ENCODE measurements at regions not wholly inside any gene's neighbourhood (a gene's known extent, or its start where the extent isn't known, plus 50 kb on each side); places are given as distances from the start of the nearest gene placed in this dataset.

DNA sequence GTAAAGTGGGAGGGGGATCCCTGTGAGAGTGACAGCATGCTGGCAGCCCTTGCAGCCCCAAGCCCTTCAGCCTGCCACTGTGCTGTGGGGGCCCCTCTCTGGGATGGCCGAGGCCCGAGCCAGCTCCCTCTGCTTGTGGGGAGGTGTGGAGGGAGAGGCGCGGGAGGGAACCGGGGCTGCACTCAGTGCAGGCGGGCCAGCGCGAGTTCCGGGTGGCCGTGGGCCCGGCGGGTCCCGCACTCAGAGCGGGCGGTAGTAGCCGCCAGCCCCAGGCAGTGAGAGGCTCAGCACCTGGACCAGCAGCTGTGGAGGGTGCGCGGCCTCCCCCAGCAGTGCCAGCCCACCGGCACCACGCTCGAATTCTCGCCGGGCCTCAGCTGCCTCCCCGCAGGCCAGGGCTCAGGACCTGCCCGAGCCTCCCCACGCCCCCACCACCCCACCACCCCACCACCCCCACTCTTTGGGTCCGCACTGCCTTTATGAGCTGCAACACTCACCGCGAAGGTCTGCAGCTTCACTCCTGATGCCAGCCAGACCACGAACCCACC lies 208.1 kb downstream of the CDH19 start:
- no peak overlapping the region for H2AFZ ChIP-seq (ENCODE audit: low read depth, low read length, poor library complexity, severe bottlenecking)
- H3K4me3 ChIP-seq (replicated peaks in 1 of 2; ENCODE audit: low read depth in 1 of 2, low read length in 2 of 2), result no peak overlapping the region
- ChIA-PET POLR2A (no interaction called here), CTCF (no interaction called here), RAD21 (ENCODE audit: low non-redundant PET in 1 of 2, low total read pairs in 2 of 2, uncharacterized antibody in 2 of 2, unreplicated experiment in 2 of 2) (no interaction called here)
- DNase-seq (ENCODE audit: low read depth, low spot score), result no peak
- no peaks in the 10 kb centered on the region for H3K4me1 ChIP-seq (ENCODE audit: control insufficient read depth in 1 of 2, insufficient read depth in 2 of 2, low read length in 2 of 2)
- H3K79me2 ChIP-seq (ENCODE audit: insufficient read depth, low read length), result no peaks in the 10 kb centered on the region
- no peak for TF ChIP-seq SP1 (IDR thresholded peaks at IDR 0.05; ENCODE audit: low read depth)
- no peaks in the 10 kb centered on the region for H3K27me3 ChIP-seq (ENCODE audit: insufficient read depth, low read length)
- H3K4me2 ChIP-seq (ENCODE audit: low read length), result no peak overlapping the region
- intact Hi-C loops (cut with micrococcal nuclease), result no loop called here
- no peaks in the 10 kb centered on the region for H3K36me3 ChIP-seq (ENCODE audit: control insufficient read depth in 1 of 2, insufficient read depth in 2 of 2, low read length in 2 of 2)
- no peak for ATAC-seq
- H3K9ac ChIP-seq (ENCODE audit: low read length), result no peak overlapping the region
- H3K9me2 ChIP-seq (ENCODE audit: insufficient read depth), result no peaks in the 10 kb centered on the region
- H4K20me1 ChIP-seq (ENCODE audit: insufficient read depth), result no peaks in the 10 kb centered on the region
- BruUV-seq (replicated peaks), result no TSS peak
- H3K27ac ChIP-seq (ENCODE audit: low read depth, low read length), result no peak overlapping the region
- H3K9me3 ChIP-seq (ENCODE audit: control insufficient read depth in 1 of 2, insufficient read depth in 1 of 2, low read depth in 1 of 2, low read length in 2 of 2), result peaks cover 10 to 11% of the 10 kb centered on the region in 2 experiments; a peak in 2 of 4 replicates

DNA sequence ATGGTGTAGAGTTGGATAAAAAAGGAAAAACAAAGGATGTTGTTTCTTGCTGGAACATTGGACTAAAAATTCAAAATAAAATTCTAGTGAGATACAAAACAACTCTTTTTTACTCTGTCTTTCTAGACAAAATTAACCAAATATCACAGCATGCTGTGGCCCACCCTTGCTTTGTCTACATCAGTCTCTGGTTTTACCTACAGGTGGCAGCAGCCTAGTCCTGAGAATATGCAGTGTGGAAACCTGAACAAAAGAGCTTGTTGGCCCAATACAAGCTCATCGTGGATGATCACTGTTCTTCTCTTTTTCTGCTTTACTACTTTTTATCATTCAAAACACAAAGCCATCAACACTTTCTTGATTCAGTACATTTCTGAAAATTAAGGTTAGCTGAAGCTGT lies 210.4 kb downstream of the CDH19 start:
- no peak for DNase-seq (ENCODE audit: low read depth, low spot score)
- CTCF ChIA-PET, result no interaction called here
- Histone ChIP-seq H3K4me2 (ENCODE audit: low read length) (no peak overlapping the region), H3K9me2 (ENCODE audit: insufficient read depth) (no peaks in the 10 kb centered on the region), H3K4me3 (replicated peaks in 1 of 2; ENCODE audit: low read depth in 1 of 2, low read length in 2 of 2) (no peak overlapping the region), H4K20me1 (ENCODE audit: insufficient read depth) (no peaks in the 10 kb centered on the region), H2AFZ (ENCODE audit: low read depth, low read length, poor library complexity, severe bottlenecking) (no peak overlapping the region), H3K9ac (ENCODE audit: low read length) (no peak overlapping the region), H3K9me3 (ENCODE audit: control insufficient read depth in 1 of 2, insufficient read depth in 1 of 2, low read depth in 1 of 2, low read length in 2 of 2) (peaks cover 10 to 21% of the 10 kb centered on the region in 2 experiments; a peak in 2 of 4 replicates), H3K36me3 (ENCODE audit: control insufficient read depth in 1 of 2, insufficient read depth in 2 of 2, low read length in 2 of 2) (no peaks in the 10 kb centered on the region), H3K4me1 (ENCODE audit: control insufficient read depth in 1 of 2, insufficient read depth in 2 of 2, low read length in 2 of 2) (no peaks in the 10 kb centered on the region), H3K27ac (ENCODE audit: low read depth, low read length) (no peak overlapping the region), H3K27me3 (ENCODE audit: insufficient read depth, low read length) (no peaks in the 10 kb centered on the region), H3K79me2 (ENCODE audit: insufficient read depth, low read length) (no peaks in the 10 kb centered on the region)
- intact Hi-C loops (cut with micrococcal nuclease), result no loop called here
- BruUV-seq (replicated peaks), result no TSS peak
- TF ChIP-seq EZH2phosphoT487 (IDR thresholded peaks at IDR 0.05; ENCODE audit: borderline replicate concordance) (no peak), TCF7L2 (IDR thresholded peaks at IDR 0.05; ENCODE audit: borderline replicate concordance, extremely low read depth, insufficient read depth, insufficient read length) (no peak), YY1 (IDR thresholded peaks at IDR 0.05; ENCODE audit: extremely low read depth, insufficient replicate concordance, low read depth, low read length) (no peak), EGR1 (IDR thresholded peaks at IDR 0.05; ENCODE audit: low read depth) (no peak), RAD21 (IDR thresholded peaks at IDR 0.05; ENCODE audit: low read depth) (no peak), JUND (IDR thresholded peaks at IDR 0.05) (no peak), ELF1 (IDR thresholded peaks at IDR 0.05; ENCODE audit: borderline replicate concordance, low read depth) (no peak), EZH2 (IDR thresholded peaks at IDR 0.05) (no peak)
- TF ChIP-seq, protein P1, sequence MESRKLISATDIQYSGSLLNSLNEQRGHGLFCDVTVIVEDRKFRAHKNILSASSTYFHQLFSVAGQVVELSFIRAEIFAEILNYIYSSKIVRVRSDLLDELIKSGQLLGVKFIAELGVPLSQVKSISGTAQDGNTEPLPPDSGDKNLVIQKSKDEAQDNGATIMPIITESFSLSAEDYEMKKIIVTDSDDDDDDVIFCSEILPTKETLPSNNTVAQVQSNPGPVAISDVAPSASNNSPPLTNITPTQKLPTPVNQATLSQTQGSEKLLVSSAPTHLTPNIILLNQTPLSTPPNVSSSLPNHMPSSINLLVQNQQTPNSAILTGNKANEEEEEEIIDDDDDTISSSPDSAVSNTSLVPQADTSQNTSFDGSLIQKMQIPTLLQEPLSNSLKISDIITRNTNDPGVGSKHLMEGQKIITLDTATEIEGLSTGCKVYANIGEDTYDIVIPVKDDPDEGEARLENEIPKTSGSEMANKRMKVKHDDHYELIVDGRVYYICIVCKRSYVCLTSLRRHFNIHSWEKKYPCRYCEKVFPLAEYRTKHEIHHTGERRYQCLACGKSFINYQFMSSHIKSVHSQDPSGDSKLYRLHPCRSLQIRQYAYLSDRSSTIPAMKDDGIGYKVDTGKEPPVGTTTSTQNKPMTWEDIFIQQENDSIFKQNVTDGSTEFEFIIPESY (IDR thresholded peaks at IDR 0.05; ENCODE audit: extremely low read depth, insufficient replicate concordance, low read length), result no peak
- TF ChIP-seq, protein P2, sequence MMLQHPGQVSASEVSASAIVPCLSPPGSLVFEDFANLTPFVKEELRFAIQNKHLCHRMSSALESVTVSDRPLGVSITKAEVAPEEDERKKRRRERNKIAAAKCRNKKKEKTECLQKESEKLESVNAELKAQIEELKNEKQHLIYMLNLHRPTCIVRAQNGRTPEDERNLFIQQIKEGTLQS (IDR thresholded peaks at IDR 0.05), result no peak
- RAD21 ChIA-PET (ENCODE audit: low non-redundant PET in 1 of 2, low total read pairs in 2 of 2, uncharacterized antibody in 2 of 2, unreplicated experiment in 2 of 2), result no interaction called here
- ATAC-seq, result no peak
- POLR2A ChIA-PET, result no interaction called here

All from HCT116 (cell line).